NCI-H128 (cell line): ENCODE measurements at regions not wholly inside any gene's neighbourhood (a gene's known extent, or its start where the extent isn't known, plus 50 kb on each side); places are given as distances from the start of the nearest gene placed in this dataset.

Experiments used
- DNase-seq: peaks from one replicate; lab custom pipeline; 2025; ENCODE audit not compliant: unreplicated experiment; lab: John Stamatoyannopoulos, UW

DNA sequence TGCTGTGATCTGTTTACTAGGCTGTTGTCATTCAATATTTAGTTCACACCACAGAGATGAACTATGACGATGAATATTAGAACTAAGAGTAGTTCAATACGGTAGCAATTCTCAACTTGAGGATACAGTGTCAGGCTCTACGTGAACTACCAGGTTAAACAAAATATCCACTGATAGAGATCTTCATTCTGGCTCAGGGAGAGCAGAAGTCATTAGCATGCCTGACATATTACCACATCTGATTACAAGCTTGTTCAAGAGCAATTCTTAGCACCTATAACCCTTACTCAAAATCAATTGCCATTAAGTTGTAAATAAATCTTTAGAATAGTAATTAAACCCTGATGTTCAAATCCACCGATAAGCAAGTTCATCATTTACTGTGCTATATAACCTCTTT, 207.2 kb downstream of the CHRM3 start:
- no peak for DNase-seq

DNA sequence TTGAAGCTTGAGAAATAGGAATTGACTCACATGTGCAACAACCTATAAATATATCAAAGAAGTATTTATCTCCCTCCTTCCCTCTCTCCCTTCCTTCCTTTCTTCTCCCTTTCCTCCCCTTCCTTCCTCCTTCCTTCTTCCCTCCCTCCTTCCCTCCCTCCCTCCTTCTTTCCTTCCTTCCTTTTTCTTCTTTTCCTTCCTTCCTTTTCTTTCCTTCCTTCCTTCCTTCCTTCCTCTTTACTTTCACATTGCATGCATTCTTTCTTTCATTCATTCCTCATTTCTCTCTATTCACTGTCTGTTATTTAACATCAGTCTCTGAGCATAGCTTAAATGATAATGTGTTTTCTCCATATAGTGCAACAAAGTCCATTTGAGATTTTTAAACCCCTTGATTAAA, 214.2 kb downstream of the CHRM3 start:
- no peak for DNase-seq

DNA sequence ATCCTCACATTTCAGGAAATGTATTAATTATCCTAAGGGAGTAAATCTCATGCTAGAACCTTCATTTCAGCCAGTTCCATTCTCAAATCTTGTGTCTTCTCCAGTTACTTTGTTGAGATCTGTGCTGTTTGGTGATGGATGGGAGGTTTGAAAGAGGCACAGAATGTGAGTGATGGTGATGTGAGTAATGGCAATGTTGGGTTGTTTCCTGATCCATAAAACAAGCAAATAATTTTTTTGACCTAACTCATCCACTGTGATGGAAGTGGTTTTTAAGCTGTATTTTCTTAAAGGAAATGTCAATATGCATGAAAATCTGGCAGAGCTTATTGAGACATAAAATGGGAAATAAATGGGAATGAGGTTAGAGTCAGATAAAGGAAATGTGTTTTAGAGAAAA, 214.7 kb downstream of the CHRM3 start:
- DNase-seq, result no peak

DNA sequence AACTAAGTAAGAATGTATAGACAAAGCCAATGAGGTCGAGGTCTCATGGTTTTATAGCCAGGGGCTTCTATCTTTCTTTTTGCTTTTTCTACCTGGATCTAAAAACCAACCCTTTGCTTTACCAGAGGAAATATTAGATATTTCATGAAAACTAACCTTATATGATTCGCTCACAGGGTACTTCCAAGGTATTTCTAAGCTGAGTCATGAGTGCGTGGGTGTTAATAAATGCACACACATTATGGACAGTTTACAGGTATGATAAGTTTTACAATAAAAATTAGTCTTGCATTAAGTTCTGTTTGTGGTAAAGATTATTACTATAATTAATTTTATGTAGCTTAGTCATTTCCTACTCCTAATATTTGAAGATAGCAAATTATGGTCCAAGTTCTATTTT, 217.2 kb downstream of the CHRM3 start:
- DNase-seq, result no peak

DNA sequence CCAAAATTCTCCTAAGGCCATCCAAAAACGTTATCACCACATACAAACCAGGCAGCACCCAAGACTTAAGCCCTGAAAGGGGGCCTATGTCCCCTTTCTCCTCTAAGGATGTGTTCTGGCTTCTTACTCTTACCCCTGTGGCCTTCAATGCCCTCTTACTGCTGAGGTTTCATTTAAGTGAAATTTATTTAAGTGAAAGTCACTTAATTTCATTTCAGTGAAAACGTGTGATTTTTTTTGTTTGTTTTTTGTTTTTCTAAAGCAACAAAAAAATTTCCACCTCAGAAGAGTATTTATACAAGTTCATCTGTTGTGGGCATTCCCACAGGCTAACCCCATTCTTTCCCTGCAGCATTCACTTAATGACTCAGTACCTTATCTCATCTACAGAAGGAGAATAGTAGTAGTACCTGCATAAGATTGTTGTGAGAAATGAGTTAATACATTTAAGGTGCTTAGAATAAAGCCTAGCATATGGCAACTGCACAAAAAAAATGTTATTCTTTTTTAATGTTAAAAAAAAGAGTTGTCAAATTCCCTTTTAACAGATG, 220.6 kb downstream of the CHRM3 start:
- DNase-seq, result no peak

DNA sequence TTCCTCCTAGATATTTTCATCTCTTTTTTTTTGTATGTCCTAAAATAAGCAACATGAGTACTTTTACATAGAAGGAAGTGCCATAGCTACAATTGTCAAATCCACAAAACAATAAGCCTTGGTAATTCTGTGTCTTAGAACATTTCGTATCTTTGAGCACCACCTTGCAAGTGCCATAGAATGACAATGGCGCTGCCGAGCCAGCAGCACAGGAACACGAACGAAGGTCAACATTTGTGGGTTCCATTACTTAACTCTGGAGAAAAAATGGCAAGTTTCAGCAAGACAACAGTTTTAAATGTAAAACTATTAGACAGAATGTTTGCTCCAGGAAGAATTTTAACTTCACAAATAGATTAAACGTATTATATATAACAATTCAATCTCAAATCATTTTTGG, 222.1 kb downstream of the CHRM3 start:
- no peak for DNase-seq

DNA sequence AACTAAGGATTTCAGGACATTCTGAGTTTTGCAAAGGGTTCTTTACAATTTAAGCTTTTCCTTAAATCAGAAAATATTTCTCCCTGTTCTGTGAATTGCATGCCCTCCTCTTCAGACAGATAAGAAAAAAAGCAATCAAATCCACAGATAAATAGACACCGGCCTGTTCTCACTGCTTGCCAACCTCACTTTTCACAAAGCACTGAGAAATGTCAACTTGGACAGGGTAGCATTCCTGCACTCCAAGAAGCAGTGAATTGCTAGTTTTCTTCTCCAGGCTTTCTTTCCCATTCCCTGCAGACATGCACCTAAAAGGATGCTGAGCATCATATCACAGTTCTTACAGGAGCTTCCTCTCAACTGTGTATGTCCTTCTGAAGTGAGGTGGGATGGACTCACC, 226.0 kb downstream of the CHRM3 start:
- no peak for DNase-seq

DNA sequence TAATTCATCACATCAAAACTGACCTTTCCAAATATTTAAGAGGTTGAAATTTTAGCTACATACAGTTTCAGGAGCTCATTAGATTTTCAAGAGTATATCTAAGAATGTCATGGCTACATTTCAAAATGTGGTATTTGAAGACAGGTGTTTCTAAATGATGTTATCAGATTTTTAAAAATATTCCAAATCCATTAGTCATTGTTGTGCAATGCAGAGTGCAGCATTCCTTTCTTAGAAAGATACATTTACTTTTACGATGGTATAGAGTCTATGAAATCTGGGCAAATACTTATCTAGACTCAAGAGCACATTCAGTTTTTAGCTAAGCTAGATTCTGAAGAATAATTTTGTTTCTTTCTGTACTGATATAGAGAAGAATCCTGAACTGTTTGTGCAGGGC, 230.3 kb downstream of the CHRM3 start:
- DNase-seq, result no peak

DNA sequence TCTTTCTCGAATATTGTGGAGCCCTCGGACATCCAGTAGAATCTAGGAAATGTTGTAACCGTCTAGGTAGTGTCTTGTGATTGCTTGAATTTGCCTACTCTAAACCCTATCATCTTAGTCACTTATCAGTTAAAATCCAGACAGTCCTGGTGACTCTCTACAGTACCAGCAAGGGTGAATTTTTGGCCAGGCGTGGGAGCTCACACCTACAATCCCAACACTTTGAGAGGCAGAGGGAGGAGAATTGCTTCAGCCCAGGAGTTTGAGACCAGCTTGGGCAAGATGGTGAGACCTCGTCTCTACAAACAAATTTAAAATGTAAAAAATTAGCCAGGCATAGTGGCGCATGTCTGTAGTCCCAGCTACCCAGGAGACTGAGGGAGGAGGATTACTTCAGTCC, 230.9 kb downstream of the CHRM3 start:
- no peak for DNase-seq

DNA sequence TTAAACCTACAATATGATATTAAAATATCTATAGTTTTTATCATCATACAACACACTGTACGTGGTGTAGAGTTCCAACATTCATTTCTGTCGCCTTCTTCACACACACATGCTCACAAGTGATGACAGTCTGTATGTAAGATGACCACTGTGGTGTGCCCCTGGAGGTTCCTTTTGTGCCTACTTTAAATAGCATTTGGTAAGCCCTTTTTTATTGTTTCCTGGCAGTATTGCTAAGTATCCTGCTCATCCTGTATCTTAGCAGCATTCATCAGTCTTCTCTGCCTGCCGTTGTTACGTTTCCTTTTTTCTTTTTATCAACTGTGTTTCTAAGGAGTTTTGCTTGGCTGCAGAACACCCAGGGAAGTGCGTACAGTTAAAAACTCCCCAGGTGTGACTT, 231.4 kb downstream of the CHRM3 start:
- DNase-seq, result no peak

DNA sequence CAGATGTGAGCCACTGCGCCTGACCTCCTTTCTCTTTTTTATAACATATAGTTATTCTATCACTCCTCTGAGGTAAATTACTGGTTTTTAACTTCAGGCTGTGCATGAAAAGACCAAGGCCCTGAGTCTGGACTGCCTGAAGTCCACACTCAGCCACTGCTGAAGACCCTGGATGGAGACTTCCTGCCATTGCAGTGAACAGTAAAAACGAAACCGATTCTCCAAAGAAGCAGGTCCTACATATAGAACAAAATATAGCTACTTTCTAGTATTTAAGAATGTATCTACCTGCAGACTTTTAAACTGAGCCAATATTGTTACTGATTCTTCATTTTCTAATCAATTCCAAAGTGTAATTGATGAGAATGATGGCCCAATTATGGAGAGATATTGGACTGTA, 232.8 kb downstream of the CHRM3 start:
- no peak for DNase-seq

DNA sequence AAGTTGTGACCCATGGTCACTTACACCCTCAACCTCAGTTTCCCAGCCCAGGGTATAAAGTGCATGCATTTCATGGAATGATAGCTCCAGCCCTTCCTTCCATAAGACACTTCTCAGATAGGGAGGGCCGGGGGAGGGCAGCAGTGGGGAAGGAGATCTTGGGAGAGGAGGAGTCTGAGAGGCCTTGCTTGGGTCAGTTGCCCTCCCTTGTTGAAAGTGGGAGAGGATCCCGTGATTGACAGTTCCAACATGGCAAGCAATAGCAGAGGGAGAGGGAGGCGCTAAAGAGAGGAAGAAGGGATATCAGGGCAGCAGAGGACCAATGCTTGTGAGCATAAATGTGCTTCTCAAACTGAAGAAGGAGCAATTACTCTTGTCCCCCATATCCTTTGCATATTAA, 244.4 kb downstream of the CHRM3 start:
- no peak for DNase-seq

DNA sequence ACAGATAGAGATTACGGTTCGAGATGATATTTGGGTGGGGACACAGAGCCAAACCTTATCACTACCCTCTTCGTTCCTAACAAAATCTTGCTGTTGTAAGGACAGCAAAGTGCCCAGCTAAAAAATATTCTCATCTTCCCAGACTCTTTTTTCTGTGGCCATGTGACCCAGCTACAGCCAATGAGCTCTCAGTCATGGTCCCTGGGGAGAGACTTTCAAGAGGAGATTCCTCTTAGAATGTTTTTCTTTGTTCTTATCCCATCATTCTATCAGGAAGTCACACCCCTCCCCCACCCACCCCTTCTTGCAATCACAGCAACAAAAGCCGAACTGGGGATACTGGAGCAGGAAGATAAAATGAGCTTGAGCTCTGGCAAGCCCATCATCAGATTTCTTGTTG, 247.1 kb downstream of the CHRM3 start:
- no peak for DNase-seq

DNA sequence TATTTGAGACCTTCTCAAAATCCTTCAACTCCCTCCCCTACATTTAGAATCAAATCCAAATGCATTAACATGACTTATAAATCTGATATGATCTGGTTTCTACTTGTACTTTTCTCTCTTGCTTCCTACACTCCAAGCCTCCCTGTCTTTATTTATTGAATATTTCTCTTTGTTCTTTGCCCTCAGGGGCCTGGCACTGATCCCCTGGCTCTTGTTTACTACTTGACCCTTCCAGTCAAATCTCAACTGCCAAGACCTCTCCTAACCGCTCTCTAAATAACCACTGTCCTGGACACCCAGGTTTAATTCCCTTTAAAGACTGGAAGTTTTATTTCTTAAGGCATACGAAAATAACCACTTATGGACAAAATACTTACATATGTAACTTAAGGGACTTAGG, 248.9 kb downstream of the CHRM3 start:
- DNase-seq, result no peak

DNA sequence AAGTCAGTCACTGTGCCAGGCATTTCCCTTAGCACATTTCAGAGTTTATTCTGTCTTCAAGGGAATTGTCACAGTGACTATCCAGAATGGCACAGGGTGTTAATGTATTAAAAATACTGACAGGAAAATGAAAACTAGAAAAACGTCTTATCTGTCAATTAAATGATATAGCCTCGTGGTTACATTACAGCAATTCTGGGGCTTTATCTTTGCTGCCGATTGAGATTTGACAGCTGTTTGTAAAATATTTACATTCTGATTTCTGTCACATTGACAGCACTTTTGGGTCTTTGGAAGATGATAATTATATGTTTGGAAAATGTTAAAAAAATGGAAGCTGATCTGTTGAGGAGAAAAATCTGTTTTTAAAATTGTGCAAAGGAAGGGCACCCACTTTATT, 250.0 kb downstream of the CHRM3 start:
- DNase-seq, result no peak

DNA sequence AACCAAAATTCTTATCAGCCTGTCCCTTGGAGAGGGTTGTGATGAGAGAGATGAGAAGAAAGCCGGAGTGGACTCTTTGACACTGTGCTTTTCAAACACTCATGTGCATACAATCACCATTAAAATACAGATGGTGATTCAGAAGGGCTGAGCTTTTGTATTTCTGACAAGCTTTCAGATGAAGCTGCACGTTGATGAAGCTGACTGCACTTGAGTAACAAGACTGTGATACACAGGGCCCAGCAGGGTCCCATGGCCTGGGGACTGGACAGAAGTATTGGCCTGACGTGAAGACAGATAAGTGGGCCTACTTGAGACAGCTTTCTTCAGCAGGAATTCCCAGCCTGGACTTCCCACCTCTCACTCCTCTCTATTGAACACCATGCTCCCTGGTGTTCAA, 258.2 kb downstream of the CHRM3 start:
- no peak for DNase-seq

DNA sequence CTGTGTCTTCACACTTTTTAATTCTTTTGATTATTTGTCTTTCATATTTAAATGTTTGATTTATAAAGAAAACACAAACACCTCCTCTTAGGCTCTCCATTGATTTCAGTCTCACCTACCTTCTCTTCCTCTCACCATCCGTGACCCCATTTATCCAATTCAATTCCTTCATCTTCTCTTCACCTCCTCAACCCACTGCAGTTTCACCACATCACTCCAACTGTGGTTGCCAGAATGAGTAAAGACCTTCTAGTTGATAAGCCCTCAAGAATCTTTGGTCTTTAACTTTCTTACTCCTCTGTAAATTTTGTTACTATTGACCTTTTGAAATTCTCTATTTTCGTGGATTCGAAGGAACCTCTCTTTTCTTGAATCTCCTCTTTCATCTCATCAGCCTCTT, 260.7 kb downstream of the CHRM3 start:
- no peak for DNase-seq

DNA sequence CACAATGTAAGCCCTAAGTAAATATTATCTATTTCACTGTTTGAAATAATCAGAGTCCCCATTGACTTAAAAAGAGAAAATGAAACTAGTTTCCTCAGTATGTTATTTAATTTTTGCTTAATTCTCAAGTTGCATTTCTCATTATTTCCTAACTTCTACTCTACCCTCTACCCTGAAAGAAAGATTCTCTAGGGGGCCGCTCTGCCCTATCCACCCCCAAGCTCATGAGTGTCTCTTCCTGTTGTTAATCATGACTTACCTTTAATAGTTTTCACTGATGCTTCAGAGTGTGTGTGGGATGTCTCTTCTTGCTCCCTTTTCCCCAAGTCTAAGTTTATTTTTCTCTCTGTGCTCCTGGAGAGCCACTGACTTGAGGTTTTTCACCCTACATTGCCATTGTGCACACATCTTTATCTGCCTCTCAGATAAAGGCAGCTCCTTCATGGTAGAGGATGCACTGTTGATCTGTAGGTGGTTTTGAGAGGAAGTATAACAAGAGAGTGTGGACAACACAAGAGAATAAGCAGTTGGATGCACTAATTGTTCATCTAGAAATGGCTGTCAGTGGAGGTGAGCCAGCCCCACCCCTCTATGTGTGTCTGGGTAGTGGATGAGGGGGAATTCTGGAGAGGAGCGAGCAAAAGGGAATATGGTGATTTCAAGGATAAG, 261.7 kb downstream of the CHRM3 start:
- DNase-seq, result no peak

DNA sequence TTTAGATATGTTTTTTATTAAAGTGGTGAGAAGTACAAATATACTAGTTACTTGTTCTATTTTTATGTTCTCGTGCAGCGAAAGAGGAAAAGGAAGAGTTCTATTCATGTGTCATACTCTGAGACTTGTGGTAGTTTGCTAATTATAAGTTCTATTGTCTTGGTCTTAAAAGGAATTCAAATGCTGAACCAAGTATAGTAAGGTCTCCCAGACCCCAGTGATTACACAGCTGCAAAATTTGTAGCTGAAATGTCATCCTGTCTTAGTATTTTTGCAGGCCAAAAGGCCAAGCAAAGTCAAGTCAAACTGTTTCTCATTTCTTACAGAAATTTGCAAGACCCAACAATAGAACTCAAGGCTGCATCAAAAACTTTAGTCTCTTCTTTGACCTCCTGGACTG, 268.7 kb downstream of the CHRM3 start:
- no peak for DNase-seq

DNA sequence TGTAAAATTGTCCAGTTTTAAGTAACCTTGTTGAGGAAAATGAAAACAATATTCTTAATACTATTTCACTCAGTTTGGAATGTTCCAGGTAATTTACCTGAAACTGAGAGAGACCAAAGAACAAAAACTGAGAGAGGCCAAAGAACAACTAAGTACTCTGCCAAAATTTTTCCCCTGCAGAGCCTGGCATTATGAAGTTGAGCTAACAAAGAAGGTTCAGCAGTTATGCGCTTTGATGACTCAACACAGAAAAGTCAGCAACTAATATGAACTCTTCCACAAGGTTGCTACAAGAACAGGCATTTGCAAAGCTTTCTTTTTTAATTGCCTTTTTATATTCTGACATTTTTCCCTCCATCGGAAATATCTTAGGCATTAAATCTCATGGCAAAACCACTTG, 270.9 kb downstream of the CHRM3 start:
- no peak for DNase-seq

DNA sequence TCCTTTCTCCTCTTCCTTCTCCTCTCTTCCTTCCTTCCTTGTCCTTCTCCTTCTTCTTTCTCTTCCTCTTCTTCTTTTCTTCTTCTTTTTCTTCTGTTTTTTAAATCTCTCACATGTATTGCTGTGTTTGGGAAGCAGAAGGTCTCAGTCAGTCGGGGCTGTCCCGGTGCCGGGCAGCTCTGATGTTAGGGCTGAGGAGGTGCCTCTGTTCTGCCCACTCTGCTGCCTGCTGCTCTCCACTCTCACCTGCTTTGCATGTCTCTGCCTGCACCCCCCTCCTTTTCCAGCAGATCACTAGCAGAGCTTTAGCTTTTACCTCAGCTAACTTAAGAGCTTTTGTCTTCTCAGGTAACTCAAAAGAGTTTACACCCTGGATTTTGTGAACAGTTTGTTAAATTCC, 276.6 kb downstream of the CHRM3 start:
- no peak for DNase-seq

DNA sequence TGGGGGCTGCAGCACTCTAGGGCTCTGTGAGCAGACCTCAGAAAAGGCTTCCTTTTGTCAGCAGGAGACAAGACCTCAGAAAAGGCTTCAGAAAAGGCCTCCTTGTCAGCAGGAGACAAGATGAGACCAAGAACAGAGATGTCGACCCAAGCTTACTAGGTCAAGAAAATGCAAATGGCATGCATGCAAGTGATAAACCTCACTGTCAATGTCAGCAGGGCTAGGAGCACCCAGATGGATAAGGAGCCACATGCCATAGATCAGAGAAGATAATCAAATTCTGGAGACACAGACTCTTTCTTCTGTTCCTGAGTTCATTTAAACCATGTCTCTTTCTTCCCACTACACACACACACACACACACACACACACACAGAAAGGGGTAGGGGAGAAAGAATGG, 285.9 kb downstream of the CHRM3 start:
- no peak for DNase-seq

DNA sequence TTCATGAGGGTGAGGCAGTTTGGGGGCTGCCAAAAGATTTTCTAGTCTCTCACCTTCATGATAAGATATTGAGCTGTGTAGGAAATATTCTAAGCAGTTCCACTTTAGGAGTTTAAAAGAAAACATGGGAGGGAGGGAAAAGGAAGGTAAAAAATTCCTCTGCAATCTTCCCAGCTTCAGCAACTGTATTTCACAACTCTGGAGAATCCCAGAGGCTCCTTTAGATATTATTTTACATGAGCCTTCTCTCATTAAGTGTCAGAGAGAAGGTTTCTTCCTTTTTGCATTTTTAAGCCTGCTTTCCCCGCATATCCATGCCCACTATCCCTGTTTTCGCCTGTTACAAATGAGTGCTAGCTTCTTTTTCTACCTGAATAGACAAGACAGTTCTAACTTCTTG, 289.4 kb downstream of the CHRM3 start:
- DNase-seq, result no peak
